ENCODE measurements at regions not wholly inside any gene's neighbourhood (a gene's known extent, or its start where the extent isn't known, plus 50 kb on each side); places are given as distances from the start of the nearest gene placed in this dataset.

- no peak for DNase-seq (ENCODE audit: low read depth)
These were observed 106.5 kb upstream of the CCDC112 start for GRCh38 chr5:115402822-115403577.

- DNase-seq (ENCODE audit: low read depth), result no peak
These were observed 105.6 kb upstream of the CCDC112 start for GRCh38 chr5:115402092-115402491.

- no peak for DNase-seq (ENCODE audit: low read depth)
These were observed 102.3 kb upstream of the CCDC112 start for GRCh38 chr5:115398719-115399118.

- no peak for DNase-seq (ENCODE audit: low read depth)
These were observed 100.2 kb upstream of the CCDC112 start for GRCh38 chr5:115396688-115397087.

GRCh38 chr5:115396081-115396480 is 99.6 kb upstream of the CCDC112 start:
- no peak for DNase-seq (ENCODE audit: low read depth)

GRCh38 chr5:115394531-115394930 is 98.1 kb upstream of the CCDC112 start:
- no peak for DNase-seq (ENCODE audit: low read depth)

- no peak for DNase-seq (ENCODE audit: low read depth)
These were observed 96.8 kb upstream of the CCDC112 start for GRCh38 chr5:115393239-115393638.

GRCh38 chr5:115392611-115393010 is 96.2 kb upstream of the CCDC112 start:
- DNase-seq (ENCODE audit: low read depth), result no peak

- no peak for DNase-seq (ENCODE audit: low read depth)
These were observed 95.3 kb upstream of the CCDC112 start for GRCh38 chr5:115391780-115392179.

- no peak for DNase-seq (ENCODE audit: low read depth)
These were observed 93.4 kb upstream of the CCDC112 start for GRCh38 chr5:115389799-115390382.

- no peak for DNase-seq (ENCODE audit: low read depth)
These were observed 92.8 kb upstream of the CCDC112 start for GRCh38 chr5:115389034-115389798.

GRCh38 chr5:115388240-115388639 is 91.8 kb upstream of the CCDC112 start:
- DNase-seq (ENCODE audit: low read depth), result no peak

- no peak for DNase-seq (ENCODE audit: low read depth)
These were observed 91.4 kb upstream of the CCDC112 start for GRCh38 chr5:115387816-115388215.

- DNase-seq (ENCODE audit: low read depth), result no peak
These were observed 90.2 kb upstream of the CCDC112 start for GRCh38 chr5:115386657-115387056.

- DNase-seq (ENCODE audit: low read depth), result no peak
These were observed 88.3 kb upstream of the CCDC112 start for GRCh38 chr5:115384587-115385375.

GRCh38 chr5:115382989-115383388 is 86.5 kb upstream of the CCDC112 start:
- DNase-seq (ENCODE audit: low read depth), result no peak

GRCh38 chr5:115381911-115382662 is 85.6 kb upstream of the CCDC112 start:
- no peak for DNase-seq (ENCODE audit: low read depth)

GRCh38 chr5:115379622-115380344 is 83.3 kb upstream of the CCDC112 start:
- no peak for DNase-seq (ENCODE audit: low read depth)

GRCh38 chr5:115378754-115379153 is 82.3 kb upstream of the CCDC112 start:
- DNase-seq (ENCODE audit: low read depth), result no peak

GRCh38 chr5:115377468-115378217 is 81.2 kb upstream of the CCDC112 start:
- DNase-seq (ENCODE audit: low read depth), result peak; percentile 31

All from forelimb muscle (tissue), 1 donor.